ENCODE measurements at regions not wholly inside any gene's neighbourhood (a gene's known extent, or its start where the extent isn't known, plus 50 kb on each side); places are given as distances from the start of the nearest gene placed in this dataset.

GRCh38 chr20:60168963-60169362 lies 210.7 kb downstream of the CDH26 start:
- TF ChIP-seq EZH2 (optimal IDR thresholded peaks at IDR 0.05; ENCODE audit: low read depth, low read length) (no peak), CTCF (IDR thresholded peaks at IDR 0.05; ENCODE audit: low read length) (no peak)
